OCI-M2 (cell line): ENCODE measurements at regions not wholly inside any gene's neighbourhood (a gene's known extent, or its start where the extent isn't known, plus 50 kb on each side); places are given as distances from the start of the nearest gene placed in this dataset.

ENCODE experiments used
- DNase-seq: peaks from one replicate; lab custom pipeline; 2025; ENCODE audit not compliant: unreplicated experiment; lab: John Stamatoyannopoulos, UW

GRCh38 chr5:125776656-125777139 is 646.5 kb upstream of the GRAMD2B start:
- no peak for DNase-seq

GRCh38 chr5:125778791-125779190 is 644.4 kb upstream of the GRAMD2B start:
- DNase-seq, result no peak

DNA sequence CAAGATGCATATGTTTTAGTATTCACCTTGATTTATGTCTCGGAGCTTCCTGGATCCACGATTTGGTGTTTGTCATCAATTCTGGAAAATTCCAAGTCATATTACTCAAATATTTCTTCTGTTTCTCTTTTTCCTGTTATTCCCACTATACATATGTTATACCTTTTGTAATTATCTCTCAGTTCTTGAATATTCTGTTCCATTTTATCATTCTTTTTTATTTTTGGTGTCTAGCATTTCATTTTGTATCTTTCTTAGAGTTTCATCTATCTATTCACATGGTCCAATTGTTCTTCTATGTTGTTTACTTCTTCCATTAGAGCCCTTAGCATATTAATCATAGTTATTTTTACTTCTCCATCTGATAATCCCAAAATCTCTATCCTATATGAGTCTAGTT is 637.8 kb upstream of the GRAMD2B start:
- no peak for DNase-seq

DNA sequence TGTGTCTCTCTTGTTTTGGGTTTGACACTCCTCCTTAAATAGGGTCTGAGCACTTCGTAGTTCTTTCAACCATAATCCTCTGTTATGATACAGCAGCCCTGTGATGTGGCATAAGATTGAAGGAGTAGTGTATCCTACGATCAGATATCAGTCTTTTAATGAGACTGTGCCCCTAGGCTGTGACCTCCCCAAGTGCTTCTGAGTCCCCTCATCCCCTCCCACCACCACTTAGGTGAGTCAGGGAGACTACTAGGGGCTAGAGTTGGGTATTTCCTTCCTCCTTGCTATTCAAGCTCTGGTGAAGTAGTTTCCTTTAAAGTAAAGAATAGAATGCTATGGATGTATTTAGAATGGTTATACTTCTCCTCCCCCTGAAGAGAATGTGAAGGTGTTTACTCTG is 637.2 kb upstream of the GRAMD2B start:
- no peak for DNase-seq

DNA sequence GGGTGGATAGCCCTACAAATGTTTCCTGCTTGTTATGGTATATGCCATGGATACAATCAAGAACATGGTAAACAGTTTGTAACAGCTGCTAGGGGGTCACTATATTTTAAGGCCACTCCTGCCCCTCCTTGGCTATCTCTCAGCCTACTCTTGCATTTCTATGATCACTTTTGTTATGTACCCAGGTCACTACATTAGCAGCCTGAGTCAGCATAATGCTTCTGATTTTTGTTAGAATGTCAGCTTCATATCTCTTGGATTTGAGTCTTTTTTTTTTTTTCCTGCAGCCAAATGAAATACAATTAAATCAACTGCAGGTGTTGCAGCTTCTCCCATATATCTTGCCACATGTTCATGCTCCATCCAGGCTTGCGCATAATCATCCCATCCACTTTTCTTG is 629.7 kb upstream of the GRAMD2B start:
- no peak for DNase-seq

DNA sequence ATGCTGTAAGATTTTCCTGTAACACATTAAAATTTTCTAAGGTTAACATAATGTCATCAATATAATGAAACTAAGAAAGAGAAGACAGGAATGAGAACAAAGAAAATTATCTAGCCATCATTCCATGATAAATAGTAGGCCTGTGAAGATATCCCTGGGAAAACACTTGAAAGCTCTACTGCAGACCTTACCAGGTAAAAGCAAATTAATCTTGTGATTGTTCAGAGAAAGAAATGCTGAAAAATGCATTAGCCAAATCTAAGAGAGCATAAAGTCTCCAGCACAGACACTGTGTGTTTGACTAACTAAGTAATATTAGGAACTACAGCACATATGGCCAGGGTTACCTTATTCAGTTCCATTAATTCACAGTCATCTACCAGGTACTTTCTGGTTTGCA is 628.3 kb upstream of the GRAMD2B start:
- no peak for DNase-seq

DNA sequence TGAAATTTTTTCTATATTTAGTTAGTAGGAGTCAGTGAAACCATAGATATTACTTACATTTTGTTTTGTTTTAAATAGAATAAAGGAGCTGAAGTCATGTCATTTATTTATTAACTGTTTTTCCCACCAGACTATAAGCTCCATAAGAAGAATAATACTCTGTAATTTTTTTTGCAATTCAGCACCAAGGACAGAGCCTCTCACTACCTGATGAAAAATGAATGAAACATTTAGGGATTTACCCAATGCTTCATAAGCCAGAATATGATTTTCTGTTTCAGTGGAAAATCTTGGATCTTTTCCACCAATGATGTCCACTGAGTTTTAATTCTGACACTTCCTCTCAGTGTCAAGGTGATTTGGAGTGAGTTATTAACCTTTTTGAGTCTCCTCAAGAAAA is 624.9 kb upstream of the GRAMD2B start:
- no peak for DNase-seq

DNA sequence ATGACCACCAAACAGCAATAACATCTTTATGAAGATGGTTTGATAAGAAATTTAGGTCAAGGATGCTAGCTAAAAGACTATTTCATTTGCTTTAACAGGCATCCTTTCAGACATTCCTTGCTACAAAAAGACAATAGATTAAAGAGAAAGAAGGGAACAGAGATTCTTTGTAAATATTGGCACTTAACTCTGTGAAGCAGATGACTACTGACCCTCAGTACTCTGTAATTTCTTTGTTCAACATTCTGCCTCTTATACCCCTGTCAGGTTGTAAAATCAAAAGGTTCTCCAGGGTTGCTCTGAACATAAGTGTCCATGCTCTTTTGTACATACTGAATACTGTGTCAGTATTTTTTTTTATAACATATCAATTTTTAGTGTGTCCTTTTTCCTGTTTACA is 610.6 kb upstream of the GRAMD2B start:
- no peak for DNase-seq

DNA sequence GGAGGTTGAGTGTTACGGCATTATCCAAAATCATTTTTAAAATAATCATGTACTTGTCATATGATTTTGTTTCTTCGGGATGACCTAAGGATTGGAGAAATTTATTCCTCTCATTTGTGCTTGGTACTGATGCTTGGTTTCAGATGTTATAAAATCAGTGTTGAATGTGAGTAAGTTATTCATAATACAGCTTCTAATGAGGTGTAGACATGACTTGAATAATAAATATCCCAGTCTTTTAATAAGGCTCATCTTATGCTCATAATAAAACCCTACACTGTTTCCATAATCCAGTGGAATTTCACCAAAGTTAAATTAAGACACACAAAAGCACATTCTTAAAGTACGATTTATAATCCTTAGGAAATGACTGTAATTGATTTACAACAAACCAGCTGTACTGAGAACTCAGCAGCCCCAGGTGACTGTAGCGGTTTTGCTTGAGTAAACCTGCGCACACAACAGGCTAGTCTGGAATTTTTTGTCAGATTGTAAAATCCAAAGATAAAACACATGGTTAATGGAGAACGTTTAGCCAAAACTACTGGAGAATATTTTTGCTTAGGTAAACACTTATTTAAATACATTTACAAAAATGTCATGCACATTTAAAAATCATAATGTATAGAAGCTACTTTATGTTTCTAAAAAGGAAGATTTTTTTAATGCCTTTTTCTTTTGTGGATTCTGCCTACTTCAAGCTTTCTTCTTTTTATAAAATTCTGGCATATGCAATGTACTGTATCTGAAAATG is 609.8 kb upstream of the GRAMD2B start:
- DNase-seq, result no peak

DNA sequence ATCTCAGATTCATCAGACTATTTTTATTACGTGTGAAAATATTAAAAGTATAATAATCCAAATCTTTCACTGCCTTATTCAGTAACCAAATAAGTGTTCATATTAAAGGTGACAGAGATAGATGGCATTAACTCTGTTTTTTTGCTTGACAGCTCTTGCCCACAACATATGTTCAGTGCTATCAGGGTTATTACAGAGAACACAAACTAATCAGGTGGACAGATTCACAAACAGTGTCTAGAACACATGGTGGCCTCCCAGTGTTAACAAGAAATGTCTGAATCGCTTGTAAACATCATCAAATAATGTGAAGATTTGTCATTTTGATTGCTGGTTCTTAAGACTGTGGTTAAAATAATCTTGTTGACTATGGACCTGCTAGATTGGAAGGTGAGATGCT is 609.1 kb upstream of the GRAMD2B start:
- no peak for DNase-seq

- DNase-seq, result no peak
Observed at GRCh38 chr5:125823572-125823971, 599.6 kb upstream of the GRAMD2B start.

GRCh38 chr5:125826214-125826613 is 597.0 kb upstream of the GRAMD2B start:
- DNase-seq, result no peak

DNA sequence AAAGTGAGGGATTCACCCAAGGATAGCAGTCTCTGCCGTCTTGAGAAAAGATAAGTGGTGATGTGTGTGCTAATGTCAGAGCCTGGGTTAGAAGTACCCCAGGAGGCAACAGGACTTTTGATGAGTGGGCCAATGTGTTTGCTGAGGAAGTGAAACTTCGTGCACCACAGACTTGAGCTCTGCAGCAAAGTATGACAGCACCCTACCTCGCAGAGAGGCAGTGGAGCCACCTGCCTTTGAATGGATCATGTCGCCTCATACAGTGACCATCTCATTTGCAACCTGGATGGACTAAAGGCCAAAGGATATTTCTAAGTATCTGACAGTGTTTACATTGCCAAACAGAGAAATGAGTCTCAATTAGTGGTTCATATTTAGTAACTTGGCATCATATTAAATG is 593.9 kb upstream of the GRAMD2B start:
- no peak for DNase-seq

- no peak for DNase-seq
Observed at GRCh38 chr5:125833398-125833797, 589.8 kb upstream of the GRAMD2B start.

DNA sequence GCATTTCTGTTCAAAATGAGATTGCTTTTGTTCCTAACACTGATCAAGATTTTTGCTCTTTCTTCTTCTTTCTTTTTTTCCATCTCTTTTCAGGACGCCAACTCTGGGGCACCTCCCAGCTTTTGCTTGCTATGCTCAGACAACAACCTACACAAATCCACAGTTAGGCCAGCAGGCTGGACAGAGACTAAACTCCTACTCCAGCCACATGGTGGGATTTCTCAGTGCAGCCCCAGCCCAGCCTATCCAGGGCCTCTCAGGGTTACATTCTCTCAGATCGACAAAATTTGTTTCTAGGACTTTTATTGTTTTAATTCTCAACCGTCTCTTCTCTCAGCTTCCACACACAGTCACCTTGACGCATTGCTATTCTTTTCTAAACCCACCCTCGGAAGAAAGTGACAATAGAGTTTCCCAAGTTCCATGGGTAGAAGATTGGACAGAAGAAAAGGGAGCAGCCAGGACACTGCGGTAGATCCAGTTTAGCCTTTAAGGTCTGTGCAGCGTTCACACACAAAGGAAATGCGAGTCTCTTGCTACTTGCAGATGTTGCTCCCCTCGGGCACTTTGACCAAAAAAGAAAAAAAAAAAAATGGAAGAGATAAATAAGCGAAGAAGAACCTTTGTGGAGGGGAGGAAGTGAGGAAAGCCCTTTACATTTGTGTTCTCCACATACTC is 588.6 kb upstream of the GRAMD2B start:
- DNase-seq, result no peak

GRCh38 chr5:125835293-125836172 is 587.7 kb upstream of the GRAMD2B start:
- no peak for DNase-seq

- DNase-seq, result no peak
Observed at GRCh38 chr5:125836256-125836655, 587.0 kb upstream of the GRAMD2B start.

DNA sequence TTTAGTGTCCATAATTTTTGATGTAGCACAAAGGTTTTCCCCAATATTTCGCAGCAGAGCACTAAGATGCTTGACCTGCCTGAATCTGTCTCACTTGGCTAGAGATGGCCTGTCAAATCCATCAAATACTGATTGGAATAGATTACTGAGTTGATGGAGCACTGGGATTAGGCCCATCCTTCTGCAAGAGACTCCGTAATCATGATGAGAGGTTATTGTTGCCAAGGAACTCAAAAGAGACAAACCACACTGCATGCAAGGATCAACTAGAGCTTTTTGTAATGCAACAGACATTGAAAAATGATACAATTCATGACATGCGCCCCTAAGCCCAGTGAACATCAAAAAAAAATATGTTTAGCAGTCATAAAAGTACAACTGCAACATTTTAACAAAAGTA is 585.3 kb upstream of the GRAMD2B start:
- no peak for DNase-seq

- no peak for DNase-seq
Observed at GRCh38 chr5:125847561-125847960, 575.6 kb upstream of the GRAMD2B start.

- no peak for DNase-seq
Observed at GRCh38 chr5:125848751-125849150, 574.5 kb upstream of the GRAMD2B start.

DNA sequence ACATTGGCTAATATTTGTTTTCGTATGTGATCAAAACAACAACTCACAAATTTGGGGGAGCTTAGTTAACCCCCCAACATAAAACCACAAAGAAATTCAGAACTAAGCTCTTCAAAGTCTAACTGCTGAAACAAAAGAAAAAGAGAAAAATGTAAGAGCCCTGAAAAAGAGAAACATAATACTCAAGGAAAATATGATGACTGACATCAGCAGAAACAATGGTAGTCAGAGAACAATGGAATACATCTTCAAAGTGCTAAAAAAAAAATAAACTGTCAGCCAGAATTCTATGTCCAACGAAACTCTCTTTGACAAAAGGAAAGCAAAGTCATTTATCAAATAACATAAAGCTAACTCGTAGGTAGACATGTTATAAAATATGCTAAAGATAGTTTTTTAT is 566.3 kb upstream of the GRAMD2B start:
- DNase-seq, result no peak

DNA sequence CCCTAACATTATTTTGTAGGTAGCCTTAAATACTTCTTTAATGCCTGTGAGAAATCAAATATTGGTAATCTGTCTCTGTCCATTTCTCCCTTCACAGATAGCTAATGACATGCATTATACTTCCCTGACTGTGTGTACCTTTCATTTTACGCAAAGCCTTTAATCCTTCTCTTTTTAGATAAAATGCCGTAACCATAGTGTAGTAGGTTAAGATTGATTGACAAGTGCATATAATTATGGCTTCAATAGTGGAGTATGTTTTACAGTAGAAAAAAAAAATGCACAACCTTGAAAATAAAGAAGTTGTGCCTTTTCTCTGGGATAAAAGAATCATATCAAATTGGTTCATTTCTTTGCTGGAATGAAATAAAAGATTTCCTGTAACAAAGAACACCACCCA is 559.6 kb upstream of the GRAMD2B start:
- no peak for DNase-seq
